Mucosa of rectum (tissue), 2 donors: ENCODE measurements at regions not wholly inside any gene's neighbourhood (a gene's known extent, or its start where the extent isn't known, plus 50 kb on each side); places are given as distances from the start of the nearest gene placed in this dataset.

Experiments used
- H3K27ac ChIP-seq, 2 donors: one replicate each; pipeline ENCODE4 v1.7.0; 2013; ENCODE audit warnings: inconsistent platforms in 2 of 2, low read depth in 2 of 2, low read length in 2 of 2
- H3K27me3 ChIP-seq, 2 donors: one replicate each; pipeline ENCODE4 v1.7.0; 2013; ENCODE audit warnings: low read length in 2 of 2; ENCODE audit not compliant: control insufficient read depth in 2 of 2, insufficient read depth in 2 of 2
- H3K36me3 ChIP-seq, 2 donors: one replicate each; pipeline ENCODE4 v1.7.0; 2013; ENCODE audit warnings: low read length in 2 of 2; ENCODE audit not compliant: control insufficient read depth in 2 of 2, insufficient read depth in 2 of 2
- H3K4me1 ChIP-seq, 2 donors: one replicate each; pipeline ENCODE4 v1.7.0; 2013; ENCODE audit warnings: low read length in 2 of 2, mild to moderate bottlenecking in 1 of 2; ENCODE audit not compliant: control insufficient read depth in 2 of 2, insufficient read depth in 2 of 2
- H3K4me3 ChIP-seq, 2 donors: one replicate each; pipeline ENCODE4 v1.7.0; 2013; ENCODE audit warnings: low read length in 2 of 2
- H3K9ac ChIP-seq, 2 donors: one replicate each; pipeline ENCODE4 v1.7.0; 2013; ENCODE audit warnings: low read length in 2 of 2, low read depth in 1 of 2, mild to moderate bottlenecking in 1 of 2
- H3K9me3 ChIP-seq, 2 donors: one replicate each; pipeline ENCODE4 v1.7.0; 2013; ENCODE audit warnings: low read length in 2 of 2; ENCODE audit not compliant: control insufficient read depth in 2 of 2
- donor health status: healthy.
- donor health status: Normal muscosa, but diverticular disease.

- no peak overlapping the region for H3K9ac ChIP-seq
- H3K9me3 ChIP-seq: no peaks in the 10 kb centered on the region
- H3K27me3 ChIP-seq: no peaks in the 10 kb centered on the region
- H3K4me1 ChIP-seq: no peaks in the 10 kb centered on the region
- H3K4me3 ChIP-seq: no peak overlapping the region
- H3K27ac ChIP-seq: no peak overlapping the region
- no peaks in the 10 kb centered on the region for H3K36me3 ChIP-seq
Measured at GRCh38 chr5:74290634-74291241, 349.8 kb downstream of the ENC1 start.

GRCh38 chr5:74289691-74290090 is 350.8 kb downstream of the ENC1 start:
- Histone ChIP-seq H3K9me3 (no peaks in the 10 kb centered on the region), H3K9ac (no peak overlapping the region), H3K4me1 (no peaks in the 10 kb centered on the region), H3K36me3 (no peaks in the 10 kb centered on the region), H3K27ac (no peak overlapping the region), H3K27me3 (no peaks in the 10 kb centered on the region), H3K4me3 (no peak overlapping the region)

GRCh38 chr5:74289238-74289637 is 351.3 kb downstream of the ENC1 start:
- no peaks in the 10 kb centered on the region for H3K4me1 ChIP-seq
- no peak overlapping the region for H3K4me3 ChIP-seq
- no peak overlapping the region for H3K9ac ChIP-seq
- H3K27me3 ChIP-seq: no peaks in the 10 kb centered on the region
- H3K36me3 ChIP-seq: no peaks in the 10 kb centered on the region
- H3K9me3 ChIP-seq: no peaks in the 10 kb centered on the region
- peak overlapping the region; percentile 33 to 53 for H3K27ac ChIP-seq

GRCh38 chr5:74288448-74289108 is 351.9 kb downstream of the ENC1 start:
- Histone ChIP-seq H3K27ac (peak overlapping the region; percentile 33 to 53), H3K9me3 (no peaks in the 10 kb centered on the region)

GRCh38 chr5:74288038-74288437 is 352.5 kb downstream of the ENC1 start:
- H3K27me3 ChIP-seq: no peaks in the 10 kb centered on the region
- H3K4me3 ChIP-seq: no peak overlapping the region

More at GRCh38 chr5:74288448-74289108, 351.9 kb downstream of the ENC1 start:
- H3K27me3 ChIP-seq: no peaks in the 10 kb centered on the region
- no peak overlapping the region for H3K9ac ChIP-seq
- no peaks in the 10 kb centered on the region for H3K4me1 ChIP-seq
- H3K4me3 ChIP-seq: no peak overlapping the region
- no peaks in the 10 kb centered on the region for H3K36me3 ChIP-seq

GRCh38 chr5:74286734-74287695 is 353.5 kb downstream of the ENC1 start:
- no peaks in the 10 kb centered on the region for H3K9me3 ChIP-seq
- H3K9ac ChIP-seq: no peak overlapping the region
- H3K27ac ChIP-seq: no peak overlapping the region
- H3K36me3 ChIP-seq: no peaks in the 10 kb centered on the region
- H3K4me3 ChIP-seq: no peak overlapping the region
- H3K27me3 ChIP-seq: no peaks in the 10 kb centered on the region
- H3K4me1 ChIP-seq: no peaks in the 10 kb centered on the region

More at GRCh38 chr5:74288038-74288437, 352.5 kb downstream of the ENC1 start:
- no peaks in the 10 kb centered on the region for H3K4me1 ChIP-seq
- H3K9ac ChIP-seq: no peak overlapping the region
- H3K36me3 ChIP-seq: no peaks in the 10 kb centered on the region
- no peak overlapping the region for H3K27ac ChIP-seq
- H3K9me3 ChIP-seq: no peaks in the 10 kb centered on the region

- Histone ChIP-seq H3K27ac (no peak overlapping the region), H3K36me3 (no peaks in the 10 kb centered on the region), H3K27me3 (no peaks in the 10 kb centered on the region), H3K4me3 (no peak overlapping the region), H3K4me1 (no peaks in the 10 kb centered on the region), H3K9ac (no peak overlapping the region), H3K9me3 (no peaks in the 10 kb centered on the region)
Measured at GRCh38 chr5:74285675-74286280, 354.8 kb downstream of the ENC1 start.

GRCh38 chr5:74282490-74282889 is 358.0 kb downstream of the ENC1 start:
- no peaks in the 10 kb centered on the region for H3K9me3 ChIP-seq
- no peak overlapping the region for H3K27ac ChIP-seq
- no peaks in the 10 kb centered on the region for H3K4me1 ChIP-seq
- H3K4me3 ChIP-seq: no peak overlapping the region
- H3K36me3 ChIP-seq: no peaks in the 10 kb centered on the region
- no peaks in the 10 kb centered on the region for H3K27me3 ChIP-seq
- H3K9ac ChIP-seq: no peak overlapping the region

- Histone ChIP-seq H3K4me3 (no peak overlapping the region), H3K27me3 (no peaks in the 10 kb centered on the region), H3K4me1 (no peaks in the 10 kb centered on the region), H3K9ac (no peak overlapping the region), H3K36me3 (no peaks in the 10 kb centered on the region), H3K27ac (no peak overlapping the region), H3K9me3 (no peaks in the 10 kb centered on the region)
Measured at GRCh38 chr5:74281166-74281565, 359.4 kb downstream of the ENC1 start.

- Histone ChIP-seq H3K4me3 (no peak overlapping the region), H3K27me3 (no peaks in the 10 kb centered on the region), H3K27ac (no peak overlapping the region), H3K9ac (no peak overlapping the region), H3K4me1 (no peaks in the 10 kb centered on the region), H3K9me3 (no peaks in the 10 kb centered on the region), H3K36me3 (no peaks in the 10 kb centered on the region)
Measured at GRCh38 chr5:74280306-74280705, 360.2 kb downstream of the ENC1 start.
